Lower leg skin (tissue), 4 donors: ENCODE measurements at regions not wholly inside any gene's neighbourhood (a gene's known extent, or its start where the extent isn't known, plus 50 kb on each side); places are given as distances from the start of the nearest gene placed in this dataset.
"Not testable (repeated sequence)": the region's sequence is repeated elsewhere in the genome, so short reads cannot be mapped to it uniquely, and the experiment has no call there.

Experiments used
- DNase-seq, 2 donors: peaks; one replicate each; pipeline ENCODE4 v3.0.0-alpha.2; 2019; ENCODE audit warnings: low spot score in 2 of 2
- H3K4me3 ChIP-seq: fragments of 200-600 bp; sonication (generic); 2 replicates; pipeline ENCODE4 v1.5.1; 2017; ENCODE audit warnings: mild to moderate bottlenecking, low read depth; ENCODE audit not compliant: poor library complexity, severe bottlenecking
- CTCF ChIP-seq, 3 donors: fragments of 450-650 bp; IDR thresholded peaks; one replicate each; pipeline ENCODE4 v1.5.1; 2016; ENCODE audit warnings: antibody characterized with exemption in 3 of 3, mild to moderate bottlenecking in 3 of 3, moderate library complexity in 2 of 3
- POLR2A ChIP-seq, 2 donors: fragments of 450-650 bp; IDR thresholded peaks; one replicate each; pipeline ENCODE4 v1.6.1; 2016 to 2017; ENCODE audit warnings: antibody characterized with exemption in 2 of 2, mild to moderate bottlenecking in 1 of 2, moderate library complexity in 1 of 2
- WGBS, 2 donors: methylation state at CpG; one replicate each; pipeline ENCODE4 v1.1.5; 2018; 5-methylcytosine and 5-hydroxymethylcytosine counted together
- intact Hi-C: fragments of 100-400 bp; cut with DNase I; formaldehyde crosslinking; loops from one replicate; pipeline ENCODE4 v1.15.0; 2023; ENCODE audit warnings: low total_unique reads

- WGBS, 2 donors: 44 to 57% methylated on average over 25 to 35 of the region's 42 CpGs
- intact Hi-C loops: no loop called here
- no peak for DNase-seq
- H3K4me3 ChIP-seq: no peak overlapping the region
- TF ChIP-seq POLR2A (IDR thresholded peaks at IDR 0.05) (no peak), CTCF (IDR thresholded peaks at IDR 0.05) (no peak)
Measured at GRCh38 chr2:131801210-131801744, 273.6 kb downstream of the CCDC74A start.

- peak overlapping the region; percentile 17 for H3K4me3 ChIP-seq
- intact Hi-C loops: not testable (repeated sequence)
Measured at GRCh38 chr2:131801745-131802350, 274.2 kb downstream of the CCDC74A start.

GRCh38 chr2:131802351-131802836 is 274.7 kb downstream of the CCDC74A start:
- intact Hi-C loops: not testable (repeated sequence)
- peak in 1 of 2 donors; percentile 85 for DNase-seq
- 5 to 12% methylated on average over 31 to 34 of the region's 34 CpGs for WGBS, 2 donors

More at GRCh38 chr2:131801745-131802350, 274.2 kb downstream of the CCDC74A start:
- DNase-seq: peak; percentile 27 to 92
- 3% methylated on average over 6 to 22 of the region's 41 CpGs for WGBS, 2 donors

GRCh38 chr2:131803237-131803636 is 275.5 kb downstream of the CCDC74A start:
- 77 to 79% methylated on average over 5 of the region's 5 CpGs for WGBS, 2 donors
- DNase-seq, H3K4me3 ChIP-seq, intact Hi-C loops: not testable (repeated sequence)

More at GRCh38 chr2:131802351-131802836, 274.7 kb downstream of the CCDC74A start:
- peak overlapping the region; percentile 17 for H3K4me3 ChIP-seq

GRCh38 chr2:131812605-131813004 is 284.9 kb downstream of the CCDC74A start:
- WGBS, 2 donors: 67 to 77% methylated on average over 2 of the region's 2 CpGs
- H3K4me3 ChIP-seq, intact Hi-C loops, DNase-seq: not testable (repeated sequence)

- 92 to 95% methylated on average over 18 to 21 of the region's 21 CpGs for WGBS, 2 donors
- peak in 1 of 2 donors; percentile 56 for DNase-seq
- intact Hi-C loops, H3K4me3 ChIP-seq: not testable (repeated sequence)
Measured at GRCh38 chr2:131813378-131813777, 285.7 kb downstream of the CCDC74A start.

- WGBS, 2 donors: 57 to 68% methylated on average over 4 of the region's 4 CpGs
- DNase-seq, intact Hi-C loops, H3K4me3 ChIP-seq: not testable (repeated sequence)
Measured at GRCh38 chr2:131818267-131818973, 290.7 kb downstream of the CCDC74A start.

GRCh38 chr2:131822237-131822721 is 294.6 kb downstream of the CCDC74A start:
- WGBS, 2 donors: 70 to 77% methylated on average over 3 of the region's 3 CpGs
- intact Hi-C loops, H3K4me3 ChIP-seq: not testable (repeated sequence)
- peak in 1 of 2 donors; percentile 74 for DNase-seq

- H3K4me3 ChIP-seq, intact Hi-C loops: not testable (repeated sequence)
- DNase-seq: peak in 1 of 2 donors; percentile 72
- 80 to 85% methylated on average over 2 of the region's 2 CpGs for WGBS, 2 donors
Measured at GRCh38 chr2:131823058-131823457, 295.4 kb downstream of the CCDC74A start.

- WGBS, 2 donors: 55 to 69% methylated on average over 2 of the region's 2 CpGs
- H3K4me3 ChIP-seq, DNase-seq, intact Hi-C loops: not testable (repeated sequence)
Measured at GRCh38 chr2:131824986-131825385, 297.3 kb downstream of the CCDC74A start.
